ENCODE measurements at regions not wholly inside any gene's neighbourhood (a gene's known extent, or its start where the extent isn't known, plus 50 kb on each side); places are given as distances from the start of the nearest gene placed in this dataset.

DNA sequence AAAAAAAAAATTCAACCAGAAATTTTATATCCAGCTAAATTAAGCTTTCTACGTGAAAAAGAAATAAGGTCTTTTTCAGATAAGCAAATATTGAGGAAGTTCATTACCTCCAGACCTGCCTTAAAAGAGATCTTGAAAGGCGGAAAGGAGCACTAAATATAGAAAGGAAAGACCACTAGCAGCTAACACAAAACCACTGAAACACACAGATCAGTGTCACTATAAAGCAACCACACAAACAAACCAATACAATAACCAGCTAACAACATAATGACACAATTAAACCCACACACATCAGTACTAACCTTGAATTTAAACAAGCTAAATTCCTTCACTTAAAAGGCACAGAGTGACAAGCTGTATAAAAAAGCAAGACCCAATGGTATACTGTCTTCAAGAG, 958.3 kb downstream of the TSN start:
- TF ChIP-seq, protein P1, sequence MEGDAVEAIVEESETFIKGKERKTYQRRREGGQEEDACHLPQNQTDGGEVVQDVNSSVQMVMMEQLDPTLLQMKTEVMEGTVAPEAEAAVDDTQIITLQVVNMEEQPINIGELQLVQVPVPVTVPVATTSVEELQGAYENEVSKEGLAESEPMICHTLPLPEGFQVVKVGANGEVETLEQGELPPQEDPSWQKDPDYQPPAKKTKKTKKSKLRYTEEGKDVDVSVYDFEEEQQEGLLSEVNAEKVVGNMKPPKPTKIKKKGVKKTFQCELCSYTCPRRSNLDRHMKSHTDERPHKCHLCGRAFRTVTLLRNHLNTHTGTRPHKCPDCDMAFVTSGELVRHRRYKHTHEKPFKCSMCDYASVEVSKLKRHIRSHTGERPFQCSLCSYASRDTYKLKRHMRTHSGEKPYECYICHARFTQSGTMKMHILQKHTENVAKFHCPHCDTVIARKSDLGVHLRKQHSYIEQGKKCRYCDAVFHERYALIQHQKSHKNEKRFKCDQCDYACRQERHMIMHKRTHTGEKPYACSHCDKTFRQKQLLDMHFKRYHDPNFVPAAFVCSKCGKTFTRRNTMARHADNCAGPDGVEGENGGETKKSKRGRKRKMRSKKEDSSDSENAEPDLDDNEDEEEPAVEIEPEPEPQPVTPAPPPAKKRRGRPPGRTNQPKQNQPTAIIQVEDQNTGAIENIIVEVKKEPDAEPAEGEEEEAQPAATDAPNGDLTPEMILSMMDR (conservative IDR thresholded peaks at IDR 0.05): no peak
- no peak for TF ChIP-seq EZH2 (IDR thresholded peaks at IDR 0.05; ENCODE audit: low read depth)

Measured in PC-9 (cell line).